ENCODE measurements at regions not wholly inside any gene's neighbourhood (a gene's known extent, or its start where the extent isn't known, plus 50 kb on each side); places are given as distances from the start of the nearest gene placed in this dataset.

GRCh38 chr2:105557021-105557920, 158.4 kb upstream of the FHL2 start:
- CTCF ChIA-PET (ENCODE audit: partially characterized antibody), result interaction anchor here (1.0 to 1.4 kb wide), 2 partner anchors 20 to 26 kb away, joined by 3 read pairs; no protein-coding TSS in a partner anchor
- 90% methylated on average over 12 of the region's 12 CpGs; no CpG with 5 or more reads in 1 of the 2 experiments for WGBS, 2 experiments (ENCODE audit: extremely low coverage in 1 of 2, insufficient coverage in 1 of 2, insufficient read length in 1 of 2, insufficient replicate concordance in 2 of 2, low coverage in 1 of 2, low lambda C conversion rate in 2 of 2, missing lambda C conversion rate in 1 of 2)
- no peak for FAIRE-seq
- TF ChIP-seq HDAC2 (IDR thresholded peaks at IDR 0.05; ENCODE audit: borderline replicate concordance in 1 of 2, low read depth in 2 of 2, low read length in 2 of 2) (no peak), RXRA (IDR thresholded peaks at IDR 0.05; ENCODE audit: insufficient read depth, low read depth, low read length) (no peak), YY1 (IDR thresholded peaks at IDR 0.05; ENCODE audit: low read depth, low read length) (no peak), POLR2AphosphoS5 (IDR thresholded peaks at IDR 0.05; ENCODE audit: low read depth, low read length) (no peak), NRF1 (IDR thresholded peaks at IDR 0.05; ENCODE audit: low read depth, low read length) (no peak), POLR2A (IDR thresholded peaks at IDR 0.05; ENCODE audit: control extremely low read depth in 1 of 2, low read depth in 2 of 2, low read length in 2 of 2) (no peak), SIRT6 (IDR thresholded peaks at IDR 0.05; ENCODE audit: low read length) (no peak), GABPA (IDR thresholded peaks at IDR 0.05; ENCODE audit: borderline replicate concordance, insufficient read depth, low read length) (no peak), KDM5A (IDR thresholded peaks at IDR 0.05; ENCODE audit: low read length) (no peak), ZNF274 (IDR thresholded peaks at IDR 0.05; ENCODE audit: borderline replicate concordance, extremely low read depth, low read length) (no peak), CTCF (IDR thresholded peaks at IDR 0.05; ENCODE audit: control extremely low read depth in 1 of 3, insufficient read depth in 1 of 3, low read depth in 1 of 3, low read length in 3 of 3) (no peak)

More at GRCh38 chr2:105557021-105557920, 158.4 kb upstream of the FHL2 start:
- H2AFZ ChIP-seq (ENCODE audit: low read length), result no peak overlapping the region
- DNase-seq (ENCODE audit: low read depth in 1 of 2, low spot score in 2 of 2), result no peak
- no peaks in the 10 kb centered on the region for H4K20me1 ChIP-seq (replicated peaks in 1 of 2; ENCODE audit: control insufficient read depth in 1 of 2, insufficient read depth in 2 of 2, low read length in 2 of 2)
- no peak overlapping the region for H2BK20ac ChIP-seq (ENCODE audit: low read length)
- H3K23ac ChIP-seq (ENCODE audit: insufficient read length), result no peak overlapping the region
- no peak overlapping the region for H3K14ac ChIP-seq (ENCODE audit: insufficient read length)
- H3K9me3 ChIP-seq (ENCODE audit: insufficient read depth in 2 of 2, low read depth in 1 of 2, low read length in 1 of 2), result no peaks in the 10 kb centered on the region
- no peaks in the 10 kb centered on the region for H3K36me3 ChIP-seq (ENCODE audit: control insufficient read depth in 2 of 4, insufficient read depth in 4 of 4, low read length in 3 of 4)
- H2AK5ac ChIP-seq (ENCODE audit: low read depth, low read length), result no peak overlapping the region
- no peak overlapping the region for H3K9ac ChIP-seq (replicated peaks in 1 of 4; ENCODE audit: extremely low read depth in 1 of 4, low read depth in 3 of 4, low read length in 3 of 4)
- no peaks in the 10 kb centered on the region for H3K4me1 ChIP-seq (replicated peaks in 1 of 4; ENCODE audit: control insufficient read depth in 3 of 4, insufficient read depth in 4 of 4, low read length in 3 of 4)
- no peak overlapping the region for H2BK12ac ChIP-seq (ENCODE audit: low read depth, low read length)
- H4K91ac ChIP-seq (replicated peaks; ENCODE audit: insufficient read length, low read length), result no peak overlapping the region
- H2BK120ac ChIP-seq (replicated peaks; ENCODE audit: low read depth, low read length), result no peak overlapping the region
- H3K56ac ChIP-seq (replicated peaks; ENCODE audit: insufficient read length, low read depth, low read length), result no peak overlapping the region
- no peaks in the 10 kb centered on the region for H3K23me2 ChIP-seq (ENCODE audit: low read depth, low read length)
- H3K79me1 ChIP-seq (ENCODE audit: low read depth, low read length), result no peaks in the 10 kb centered on the region
- no peaks in the 10 kb centered on the region for H3K27me3 ChIP-seq (replicated peaks in 1 of 4; ENCODE audit: control insufficient read depth in 3 of 4, extremely low read depth in 1 of 4, insufficient read depth in 3 of 4, low read length in 3 of 4)
- H3K18ac ChIP-seq (ENCODE audit: extremely low read depth, low read length), result no peak overlapping the region
- H3K4me2 ChIP-seq (ENCODE audit: insufficient read depth in 1 of 2, low read depth in 2 of 2, low read length in 2 of 2), result no peak overlapping the region
- H3K27ac ChIP-seq (ENCODE audit: low read depth, low read length), result no peak overlapping the region
- no peaks in the 10 kb centered on the region for H3K79me2 ChIP-seq (ENCODE audit: control insufficient read depth in 1 of 2, insufficient read depth in 2 of 2, low read length in 2 of 2)
- H3K4ac ChIP-seq (replicated peaks; ENCODE audit: insufficient read length, low read depth, low read length), result no peak overlapping the region
- H4K5ac ChIP-seq (ENCODE audit: insufficient read length, low read depth, low read length), result no peak overlapping the region
- H4K8ac ChIP-seq (ENCODE audit: extremely low read depth, insufficient read depth, low read length), result no peak overlapping the region
- H3K4me3 ChIP-seq (ENCODE audit: extremely low read depth in 1 of 4, insufficient read depth in 2 of 4, low read depth in 3 of 4, low read length in 4 of 4), result no peak overlapping the region
- POLR2A ChIA-PET (ENCODE audit: partially characterized antibody), result no interaction called here
- no peak overlapping the region; the same call in 1 of the 2 replicates for H2BK15ac ChIP-seq (ENCODE audit: low read length)
- no peak overlapping the region for H2BK5ac ChIP-seq (ENCODE audit: low read depth, low read length)
